Adrenal gland (tissue), 5 donors: ENCODE measurements at regions not wholly inside any gene's neighbourhood (a gene's known extent, or its start where the extent isn't known, plus 50 kb on each side); places are given as distances from the start of the nearest gene placed in this dataset.

Experiments
- CTCF ChIP-seq, 6 experiments: fragments of 450-650 bp in 4 of 6; fragments of 200-600 bp in 2 of 6; sonication (generic) in 1 of 6; IDR thresholded peaks; 1 replicate in 5 of 6; 2 replicates in 1 of 6; pipeline versions ENCODE4 v1.5.1 to v1.8.0; 2016 to 2021; ENCODE audit warnings: antibody characterized with exemption in 6 of 6, mild to moderate bottlenecking in 2 of 6, moderate library complexity in 1 of 6
- POLR2A ChIP-seq, 2 donors: fragments of 450-650 bp; IDR thresholded peaks; one replicate each; pipeline ENCODE4 v1.6.1; 2017; ENCODE audit warnings: antibody characterized with exemption in 2 of 2, mild to moderate bottlenecking in 2 of 2, moderate library complexity in 1 of 2
- donor health status: DM: no; HTN: no; CAD: no.

GRCh38 chr5:142432369-142432863 lies 107.6 kb upstream of the SPRY4 start:
- no peak for TF ChIP-seq CTCF (IDR thresholded peaks at IDR 0.05)
- TF ChIP-seq POLR2A (IDR thresholded peaks at IDR 0.05), result no peak
